Ectodermal cell (in vitro differentiated cells): ENCODE measurements at regions not wholly inside any gene's neighbourhood (a gene's known extent, or its start where the extent isn't known, plus 50 kb on each side); places are given as distances from the start of the nearest gene placed in this dataset.
"Not testable (repeated sequence)": the region's sequence is repeated elsewhere in the genome, so short reads cannot be mapped to it uniquely, and the experiment has no call there.

Experiments
- H3K27ac ChIP-seq: 2 replicates; pipeline ENCODE4 v1.7.0; 2013; ENCODE audit warnings: mild to moderate bottlenecking, low read depth, low read length; ENCODE audit not compliant: insufficient read depth, poor library complexity, severe bottlenecking
- H3K27me3 ChIP-seq: 2 replicates; pipeline ENCODE4 v1.7.0; 2013; ENCODE audit warnings: mild to moderate bottlenecking, low read length; ENCODE audit not compliant: insufficient read depth, control insufficient read depth, poor library complexity, severe bottlenecking
- H3K36me3 ChIP-seq: one replicate; pipeline ENCODE4 v1.7.0; 2013; ENCODE audit warnings: low read length; ENCODE audit not compliant: control insufficient read depth, insufficient read depth
- H3K4me1 ChIP-seq: one replicate; pipeline ENCODE4 v1.7.0; 2013; ENCODE audit warnings: low read length; ENCODE audit not compliant: control insufficient read depth, insufficient read depth
- H3K4me3 ChIP-seq: 2 replicates; pipeline ENCODE4 v1.7.0; 2013; ENCODE audit warnings: low read depth, low read length, control low read depth; ENCODE audit not compliant: insufficient read depth
- H3K9me3 ChIP-seq: 2 replicates; pipeline ENCODE4 v1.7.0; 2013; ENCODE audit warnings: mild to moderate bottlenecking, low read length, moderate library complexity; ENCODE audit not compliant: control insufficient read depth
- WGBS, 2 experiments: methylation state at CpG; one replicate each; pipeline ENCODE4 v1.1.7; 2013; ENCODE audit warnings: missing lambda C conversion rate in 2 of 2; 5-methylcytosine and 5-hydroxymethylcytosine counted together

DNA sequence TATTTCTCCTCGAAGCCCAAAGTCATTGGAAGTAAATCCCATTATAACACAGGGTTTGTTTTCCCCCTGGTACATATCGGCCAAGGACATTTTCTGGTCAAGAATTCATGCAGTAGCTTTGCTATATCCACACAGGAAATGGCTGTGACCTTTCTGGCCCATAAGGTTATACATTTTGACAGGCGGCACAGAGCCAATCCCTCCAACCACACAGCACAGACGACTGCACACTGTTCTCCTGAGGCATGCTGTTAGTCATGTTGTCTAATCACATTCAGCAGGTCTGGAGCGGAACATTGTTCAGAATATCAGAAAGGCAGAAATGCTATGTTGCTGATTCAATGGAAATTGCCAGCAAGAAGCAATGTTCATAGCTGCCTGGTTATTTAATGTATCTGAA is 742.3 kb upstream of the SLC8A1 start:
- Histone ChIP-seq H3K27me3 (no peaks in the 10 kb centered on the region), H3K4me3 (no peak overlapping the region), H3K4me1 (no peaks in the 10 kb centered on the region), H3K36me3 (no peaks in the 10 kb centered on the region), H3K9me3 (no peaks in the 10 kb centered on the region), H3K27ac (no peak overlapping the region)
- WGBS, 2 experiments: 88 to 94% methylated on average over 5 of the region's 5 CpGs

DNA sequence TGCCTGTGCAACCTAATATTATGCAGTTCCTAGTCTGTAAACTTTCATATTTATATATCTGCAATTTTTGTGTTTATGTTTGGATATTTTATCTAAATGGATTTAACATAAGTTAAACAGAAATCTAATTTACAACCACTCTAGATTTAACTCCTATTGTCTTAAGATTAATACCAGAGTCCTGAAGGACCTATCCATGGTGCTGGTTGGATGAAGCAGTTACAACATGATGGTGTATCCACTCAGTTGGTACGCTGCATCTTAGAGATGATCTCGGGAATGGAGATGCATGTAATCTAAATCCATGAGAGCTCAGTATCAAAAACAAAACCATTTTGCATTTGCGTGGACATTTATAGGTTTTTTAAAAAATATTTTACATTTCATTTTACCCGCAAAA is 745.9 kb upstream of the SLC8A1 start:
- no peak overlapping the region for H3K4me3 ChIP-seq
- H3K27ac ChIP-seq: no peak overlapping the region
- no peaks in the 10 kb centered on the region for H3K9me3 ChIP-seq
- H3K27me3 ChIP-seq: no peaks in the 10 kb centered on the region
- no peaks in the 10 kb centered on the region for H3K4me1 ChIP-seq
- H3K36me3 ChIP-seq: no peaks in the 10 kb centered on the region
- 93 to 96% methylated on average over 2 to 3 of the region's 4 CpGs for WGBS, 2 experiments

DNA sequence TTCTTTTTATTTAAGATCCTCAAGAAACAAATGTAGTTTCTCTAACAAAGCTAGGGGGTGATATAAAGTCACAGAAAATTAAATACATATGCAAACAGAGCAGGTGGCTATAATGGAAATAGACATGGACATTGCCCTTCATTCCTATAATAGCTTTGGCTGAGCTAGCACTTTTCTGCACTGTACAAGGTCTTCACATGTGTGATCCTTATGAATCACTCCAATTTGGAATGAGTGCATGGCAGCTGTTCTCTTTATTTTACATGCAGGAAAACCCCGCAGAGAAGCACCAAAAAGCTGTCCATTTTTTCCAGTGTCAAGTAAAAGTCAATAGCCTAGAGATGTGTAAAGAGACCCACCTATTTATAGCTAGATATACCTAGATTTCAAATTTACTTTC is 747.4 kb upstream of the SLC8A1 start:
- H3K36me3 ChIP-seq: no peaks in the 10 kb centered on the region
- 80 to 95% methylated on average over 1 of the region's 1 CpG for WGBS, 2 experiments
- no peaks in the 10 kb centered on the region for H3K9me3 ChIP-seq

DNA sequence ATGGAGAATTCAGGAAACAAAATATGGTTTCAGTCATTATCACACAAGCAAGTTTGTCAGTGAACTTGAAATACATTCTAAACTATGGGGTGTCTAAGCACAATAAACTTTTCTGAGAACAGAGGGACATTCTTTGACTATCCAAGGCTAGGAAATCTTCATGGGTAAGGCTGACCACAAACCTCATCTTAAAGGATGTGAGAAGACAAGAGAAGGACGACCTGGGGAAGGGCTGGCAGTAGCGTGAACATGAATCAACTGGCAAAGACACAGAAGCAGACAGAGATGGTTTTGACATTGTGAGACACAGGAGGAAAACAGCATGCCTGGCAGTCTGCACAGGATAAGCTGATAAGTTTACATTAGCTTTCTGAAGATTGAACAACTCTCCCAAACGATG is 752.4 kb upstream of the SLC8A1 start:
- no peaks in the 10 kb centered on the region for H3K4me1 ChIP-seq
- WGBS, 2 experiments: 80 to 86% methylated on average over 3 of the region's 3 CpGs
- no peaks in the 10 kb centered on the region for H3K27me3 ChIP-seq
- H3K27ac ChIP-seq: no peak overlapping the region
- no peaks in the 10 kb centered on the region for H3K9me3 ChIP-seq
- no peaks in the 10 kb centered on the region for H3K36me3 ChIP-seq
- H3K4me3 ChIP-seq: no peak overlapping the region

More for the DNA sequence above, 747.4 kb upstream of the SLC8A1 start:
- H3K27me3 ChIP-seq: no peaks in the 10 kb centered on the region
- H3K27ac ChIP-seq: no peak overlapping the region
- H3K4me3 ChIP-seq: no peak overlapping the region
- H3K4me1 ChIP-seq: no peaks in the 10 kb centered on the region

DNA sequence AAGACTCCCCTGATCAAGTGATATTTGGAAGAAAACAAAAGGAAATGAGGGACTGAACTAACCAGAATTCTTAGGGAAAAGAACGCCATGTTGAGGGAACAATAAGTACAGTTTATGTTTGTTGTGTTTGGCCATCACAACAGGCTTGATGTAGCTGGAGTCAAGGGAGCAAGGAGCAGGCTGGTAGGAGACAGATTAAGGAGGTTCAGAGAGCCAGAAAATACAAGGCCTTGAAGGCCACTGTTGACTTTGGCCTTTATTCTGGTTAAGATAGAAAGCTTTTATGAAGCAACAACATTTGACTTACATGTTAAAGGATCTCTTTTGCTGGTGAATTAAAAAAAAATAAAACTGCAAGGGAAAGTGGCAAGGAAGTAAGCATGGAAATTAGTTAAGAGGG is 754.1 kb upstream of the SLC8A1 start:
- WGBS, 2 experiments: 94 to 96% methylated on average over 1 of the region's 1 CpG
- Histone ChIP-seq H3K9me3 (no peaks in the 10 kb centered on the region), H3K27me3 (no peaks in the 10 kb centered on the region), H3K36me3 (no peaks in the 10 kb centered on the region), H3K27ac (no peak overlapping the region), H3K4me3 (no peak overlapping the region), H3K4me1 (no peaks in the 10 kb centered on the region)

DNA sequence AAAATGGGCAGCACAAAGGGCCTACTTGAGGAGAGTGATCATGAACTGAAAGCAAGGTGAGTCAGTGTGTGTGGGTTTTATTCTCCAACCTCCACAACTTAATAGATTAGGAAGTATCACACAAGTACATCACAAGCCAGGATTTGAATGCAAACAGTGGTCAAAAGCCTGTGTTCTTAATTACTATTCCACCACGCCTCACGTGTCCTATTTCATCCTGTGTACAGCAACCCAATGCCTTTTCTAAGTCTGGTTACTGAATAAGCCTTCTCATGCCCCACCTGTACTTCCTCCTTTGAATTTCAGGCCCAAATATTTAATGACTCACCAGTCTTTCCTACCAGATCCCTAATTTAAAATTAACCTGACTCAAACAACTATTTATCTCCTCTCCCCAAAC is 755.7 kb upstream of the SLC8A1 start:
- H3K4me3 ChIP-seq: no peak overlapping the region
- no peaks in the 10 kb centered on the region for H3K4me1 ChIP-seq
- H3K27ac ChIP-seq: no peak overlapping the region
- no peaks in the 10 kb centered on the region for H3K36me3 ChIP-seq
- H3K9me3 ChIP-seq: no peaks in the 10 kb centered on the region
- no peaks in the 10 kb centered on the region for H3K27me3 ChIP-seq
- 94% methylated on average over 2 of the region's 2 CpGs for WGBS, 2 experiments

DNA sequence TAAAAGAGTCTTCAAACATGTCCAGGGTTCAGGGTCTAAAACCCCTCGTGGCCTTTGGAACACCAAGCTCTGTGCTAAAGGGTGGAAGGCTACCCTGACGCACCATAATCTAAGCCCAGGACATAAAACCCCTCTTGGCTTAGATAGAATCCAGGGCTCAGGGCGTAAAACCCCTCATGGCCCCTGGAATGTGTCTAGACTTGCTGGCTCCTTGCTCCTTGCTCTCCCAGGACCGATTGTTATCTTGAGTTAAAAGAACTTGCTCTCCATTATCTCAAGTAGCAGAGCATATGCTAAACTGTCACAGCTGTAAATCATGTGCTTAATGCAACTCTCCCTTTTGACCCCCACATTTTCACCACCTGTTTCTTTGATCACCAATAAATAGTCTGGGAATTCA is 758.1 kb upstream of the SLC8A1 start:
- H3K4me1 ChIP-seq, H3K27me3 ChIP-seq, H3K9me3 ChIP-seq, H3K4me3 ChIP-seq, H3K36me3 ChIP-seq, H3K27ac ChIP-seq: not testable (repeated sequence)
- WGBS, 2 experiments: 89 to 91% methylated on average over 4 of the region's 4 CpGs

DNA sequence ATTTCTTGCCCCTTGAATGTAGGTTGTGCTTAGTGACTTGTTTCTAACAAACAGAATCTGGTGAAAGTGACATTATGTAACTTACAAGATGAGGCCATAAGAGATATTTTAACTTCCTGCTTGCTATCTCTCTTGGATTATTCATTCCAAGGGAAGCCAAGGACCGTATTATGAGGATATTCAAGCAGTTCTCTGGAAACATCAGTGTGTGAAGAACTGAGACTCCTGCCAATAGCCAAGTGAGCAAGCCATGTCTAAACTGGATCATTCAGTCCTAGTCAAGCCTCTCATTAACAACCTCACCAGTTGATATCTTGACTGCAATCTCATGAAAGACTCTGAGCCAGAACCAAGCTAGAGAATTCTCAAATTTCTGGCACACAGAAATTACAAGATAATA is 765.1 kb upstream of the SLC8A1 start:
- Histone ChIP-seq H3K36me3 (no peaks in the 10 kb centered on the region), H3K27ac (no peak overlapping the region), H3K4me3 (no peak overlapping the region), H3K9me3 (no peaks in the 10 kb centered on the region), H3K4me1 (no peaks in the 10 kb centered on the region), H3K27me3 (no peaks in the 10 kb centered on the region)
- 94 to 100% methylated on average over 1 of the region's 1 CpG for WGBS, 2 experiments

DNA sequence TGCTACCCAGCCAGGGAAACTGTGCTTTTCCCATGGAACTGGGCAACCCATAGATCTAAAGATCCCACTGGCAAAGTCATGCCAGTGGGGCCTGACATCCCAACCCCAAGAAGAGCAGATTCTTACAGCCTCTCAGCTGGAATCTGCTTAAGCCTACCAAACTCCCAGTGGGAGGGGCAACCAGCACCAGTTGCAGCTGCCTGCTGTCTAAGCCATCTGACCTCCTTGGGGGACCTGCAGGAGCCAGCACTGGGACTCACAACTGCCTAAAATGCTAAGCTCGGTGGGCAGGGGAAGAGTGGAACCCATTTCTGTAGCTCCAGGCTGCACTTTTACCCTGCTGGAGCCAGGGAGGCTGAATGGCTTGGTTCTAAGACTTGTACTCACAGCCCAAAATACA is 770.7 kb upstream of the SLC8A1 start:
- WGBS, 2 experiments: 65 to 69% methylated on average over 1 of the region's 1 CpG
- H3K4me1 ChIP-seq: no peaks in the 10 kb centered on the region
- no peaks in the 10 kb centered on the region for H3K9me3 ChIP-seq
- H3K27me3 ChIP-seq: no peaks in the 10 kb centered on the region
- no peak overlapping the region for H3K4me3 ChIP-seq
- no peaks in the 10 kb centered on the region for H3K36me3 ChIP-seq
- H3K27ac ChIP-seq: no peak overlapping the region

DNA sequence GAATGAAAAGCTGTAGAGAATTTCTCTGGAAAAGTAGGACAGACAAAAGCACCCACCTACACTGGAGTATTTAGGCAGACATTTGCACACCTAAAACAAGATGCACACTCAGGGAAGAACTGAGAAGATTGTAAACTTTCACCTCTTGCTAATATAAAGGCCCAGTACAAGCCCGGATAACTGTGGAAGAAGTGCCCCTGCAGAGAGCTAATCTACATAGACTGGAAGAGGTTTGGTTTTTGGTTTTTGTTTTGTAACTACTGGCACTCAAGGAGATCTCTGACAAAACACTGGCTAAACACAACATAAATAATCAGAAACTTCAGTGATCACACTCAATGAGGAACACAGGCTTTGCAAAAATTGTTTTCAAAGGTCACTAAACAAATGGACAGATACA is 782.2 kb upstream of the SLC8A1 start:
- H3K27me3 ChIP-seq: no peaks in the 10 kb centered on the region
- H3K4me3 ChIP-seq: no peak overlapping the region
- no peaks in the 10 kb centered on the region for H3K4me1 ChIP-seq
- no peaks in the 10 kb centered on the region for H3K36me3 ChIP-seq
- WGBS, 2 experiments: 7% methylated on average over 1 of the region's 1 CpG; no CpG with 5 or more reads in 1 of the 2 experiments
- H3K27ac ChIP-seq: no peak overlapping the region
- no peaks in the 10 kb centered on the region for H3K9me3 ChIP-seq

DNA sequence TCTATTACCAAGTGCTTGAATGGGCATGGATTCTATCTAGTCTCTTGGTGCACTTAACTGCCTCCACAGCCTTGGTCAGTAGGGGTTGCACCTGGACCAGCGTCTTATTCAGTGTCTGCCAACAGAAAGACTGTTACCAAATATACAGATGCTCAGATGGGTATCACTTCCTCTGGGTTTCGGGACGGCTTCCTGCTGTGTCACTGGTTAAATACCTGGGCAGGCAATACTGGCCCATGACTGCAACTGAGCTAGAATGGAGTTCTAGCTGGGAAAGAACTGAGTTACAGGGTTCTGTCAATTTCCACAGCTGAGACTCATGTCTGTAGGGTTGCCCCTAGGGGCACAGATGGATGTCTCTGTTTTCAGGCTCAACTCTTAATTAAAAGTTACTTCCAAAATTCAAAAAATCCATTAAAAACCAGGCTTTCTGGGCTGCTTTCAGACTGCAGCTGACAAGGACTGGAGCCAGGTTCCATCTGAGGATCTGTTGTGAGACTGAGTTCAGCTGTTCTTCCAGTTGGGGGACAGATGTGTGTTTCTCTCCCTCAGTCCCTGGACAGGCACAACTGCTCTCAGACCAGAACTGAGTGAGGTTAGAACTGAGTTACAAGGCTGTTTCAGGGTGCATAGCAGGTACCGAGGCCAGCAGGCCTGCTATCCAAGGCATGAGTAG is 789.6 kb upstream of the SLC8A1 start:
- Histone ChIP-seq H3K9me3 (no peaks in the 10 kb centered on the region), H3K4me1 (no peaks in the 10 kb centered on the region), H3K4me3 (no peak overlapping the region), H3K27ac (no peak overlapping the region), H3K27me3 (no peaks in the 10 kb centered on the region), H3K36me3 (no peaks in the 10 kb centered on the region)
- WGBS, 2 experiments: 91 to 94% methylated on average over 4 of the region's 4 CpGs
